ENCODE measurements at regions not wholly inside any gene's neighbourhood (a gene's known extent, or its start where the extent isn't known, plus 50 kb on each side); places are given as distances from the start of the nearest gene placed in this dataset.

DNA sequence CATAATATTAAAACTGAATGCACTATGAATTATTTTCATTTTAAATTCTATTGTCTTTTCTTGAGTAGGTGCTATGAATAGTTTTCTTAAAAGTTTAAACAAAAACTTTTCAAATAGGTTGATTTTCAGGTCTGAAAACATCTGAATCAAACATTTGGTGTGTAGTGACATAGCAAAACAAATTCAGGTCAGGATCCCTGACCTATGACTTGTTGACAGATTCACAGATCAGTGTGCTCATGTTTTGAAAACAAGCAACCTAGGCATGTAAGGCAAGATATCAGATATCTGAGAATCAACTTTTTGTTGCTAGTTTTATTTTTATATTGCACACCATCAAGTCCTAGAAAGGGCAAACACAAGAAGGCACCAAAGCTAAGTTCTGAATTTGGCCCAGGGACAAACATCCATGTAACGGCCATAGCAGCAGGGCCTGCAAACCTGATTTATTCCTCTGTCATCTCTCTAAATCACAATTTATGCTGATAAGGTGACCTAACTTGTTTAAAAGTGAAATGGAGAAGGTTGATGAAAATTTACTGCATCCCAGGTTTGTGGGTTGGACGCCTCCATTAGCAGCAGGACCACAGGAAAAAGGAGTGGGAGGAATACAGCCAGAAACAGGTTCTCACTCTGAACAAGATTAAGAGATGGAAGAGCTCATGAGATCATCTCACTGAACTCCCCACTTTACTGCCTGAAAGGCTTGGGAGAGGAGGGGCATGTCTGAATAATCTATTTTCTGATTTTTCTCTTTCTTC, 337.7 kb downstream of the KCNRG start:
- no peak overlapping the region for H3K14ac ChIP-seq (ENCODE audit: insufficient read depth, low read length)
- no peak overlapping the region for H3K4ac ChIP-seq (ENCODE audit: low read depth, low read length)
- H3K23me2 ChIP-seq (ENCODE audit: insufficient read length, low read depth, low read length, poor library complexity, severe bottlenecking) = no peaks in the 10 kb centered on the region
- no peak overlapping the region for H2BK15ac ChIP-seq (ENCODE audit: low read depth, low read length)
- Mint-ChIP-seq H3K27ac (no peak overlapping the region), H3K4me1 (peaks cover 7 to 23% of the 10 kb centered on the region in 2 experiments), H3K4me3 (no peak overlapping the region), H3K27me3 (ENCODE audit: low read depth) (no peaks in the 10 kb centered on the region; the same call in 1 of the 2 replicates), H3K9me3 (no peaks in the 10 kb centered on the region), H3K36me3 (ENCODE audit: insufficient read depth in 1 of 3, low read depth in 3 of 3) (no peaks in the 10 kb centered on the region)
- H2BK5ac ChIP-seq (ENCODE audit: insufficient read length, low read length) = no peak overlapping the region
- no peak overlapping the region for H4K5ac ChIP-seq (ENCODE audit: insufficient read length, low read depth, low read length)
- no peaks in the 10 kb centered on the region for H3K9me3 ChIP-seq (ENCODE audit: control insufficient read depth, low read depth, low read length)
- H3K27me3 ChIP-seq (ENCODE audit: insufficient read depth, low read length) = no peaks in the 10 kb centered on the region
- H4K20me1 ChIP-seq (ENCODE audit: control insufficient read depth, insufficient read depth, insufficient read length) = no peaks in the 10 kb centered on the region
- no peak overlapping the region for H4K8ac ChIP-seq (replicated peaks; ENCODE audit: insufficient read length, low read depth, low read length)
- H3K79me2 ChIP-seq (ENCODE audit: insufficient read depth, low read length) = no peaks in the 10 kb centered on the region
- no peak overlapping the region for H3K27ac ChIP-seq (ENCODE audit: insufficient read length, low read depth, low read length)
- H2BK12ac ChIP-seq (ENCODE audit: insufficient read length, low read depth, low read length) = no peak overlapping the region
- H3K9ac ChIP-seq (ENCODE audit: extremely low read depth, insufficient read length, low read length) = no peak overlapping the region
- H3K79me1 ChIP-seq (ENCODE audit: insufficient read depth, low read depth, low read length, poor library complexity, severe bottlenecking) = no peaks in the 10 kb centered on the region
- H3K4me1 ChIP-seq (ENCODE audit: insufficient read depth, low read length) = no peaks in the 10 kb centered on the region; the same call in 1 of the 2 replicates
- no CpG with 5 or more reads among the region's 2 CpGs for WGBS (ENCODE audit: extremely low coverage, insufficient read length, low lambda C conversion rate)
- no peak overlapping the region for H3K4me2 ChIP-seq (ENCODE audit: insufficient read depth, insufficient read length, low read length)
- TF ChIP-seq, protein P1, sequence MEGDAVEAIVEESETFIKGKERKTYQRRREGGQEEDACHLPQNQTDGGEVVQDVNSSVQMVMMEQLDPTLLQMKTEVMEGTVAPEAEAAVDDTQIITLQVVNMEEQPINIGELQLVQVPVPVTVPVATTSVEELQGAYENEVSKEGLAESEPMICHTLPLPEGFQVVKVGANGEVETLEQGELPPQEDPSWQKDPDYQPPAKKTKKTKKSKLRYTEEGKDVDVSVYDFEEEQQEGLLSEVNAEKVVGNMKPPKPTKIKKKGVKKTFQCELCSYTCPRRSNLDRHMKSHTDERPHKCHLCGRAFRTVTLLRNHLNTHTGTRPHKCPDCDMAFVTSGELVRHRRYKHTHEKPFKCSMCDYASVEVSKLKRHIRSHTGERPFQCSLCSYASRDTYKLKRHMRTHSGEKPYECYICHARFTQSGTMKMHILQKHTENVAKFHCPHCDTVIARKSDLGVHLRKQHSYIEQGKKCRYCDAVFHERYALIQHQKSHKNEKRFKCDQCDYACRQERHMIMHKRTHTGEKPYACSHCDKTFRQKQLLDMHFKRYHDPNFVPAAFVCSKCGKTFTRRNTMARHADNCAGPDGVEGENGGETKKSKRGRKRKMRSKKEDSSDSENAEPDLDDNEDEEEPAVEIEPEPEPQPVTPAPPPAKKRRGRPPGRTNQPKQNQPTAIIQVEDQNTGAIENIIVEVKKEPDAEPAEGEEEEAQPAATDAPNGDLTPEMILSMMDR (conservative IDR thresholded peaks at IDR 0.05) = no peak
- H3K23ac ChIP-seq (ENCODE audit: insufficient read length, low read depth, low read length) = no peak overlapping the region
- no peak for DNase-seq
- no peak overlapping the region for H3K56ac ChIP-seq (ENCODE audit: insufficient read length, low read depth, low read length)
- H2BK20ac ChIP-seq (ENCODE audit: low read depth, low read length, poor library complexity, severe bottlenecking) = no peak overlapping the region
- no peak overlapping the region for H3T11ph ChIP-seq (ENCODE audit: low read length)
- no peak overlapping the region for H2AK5ac ChIP-seq (ENCODE audit: insufficient read length, low read length)
- H2BK120ac ChIP-seq (ENCODE audit: low read depth, low read length, poor library complexity, severe bottlenecking) = no peak overlapping the region
- no peak overlapping the region for H4K91ac ChIP-seq (ENCODE audit: insufficient read length, low read depth, low read length)
- H3K18ac ChIP-seq (ENCODE audit: insufficient read length, low read depth, low read length) = no peak overlapping the region
- no peak overlapping the region for H2AFZ ChIP-seq (ENCODE audit: low read length)

Data from H9 (cell line).